Stimulated activated naive CD8-positive, alpha-beta T cell treated with anti-CD3 and anti-CD28 coated beads, Interleukin-15, amount 100 ng/mL, for 72 hours (primary cell): ENCODE measurements at regions not wholly inside any gene's neighbourhood (a gene's known extent, or its start where the extent isn't known, plus 50 kb on each side); places are given as distances from the start of the nearest gene placed in this dataset.

Experiments
- ATAC-seq: fragments of 150-1000 bp; cut with Tn5 transposase; 2 replicates; pipeline ENCODE4 v1.10.0; 2021; ENCODE audit warnings: mild to moderate bottlenecking, moderate library complexity
- DNase-seq, 2 donors: peaks; one replicate each; pipeline ENCODE4 v3.0.0; 2021 to 2022
- H3K27ac Mint-ChIP-seq, 2 donors: one replicate each; pipeline ENCODE4 v1.8.0; 2022; ENCODE audit warnings: mild to moderate bottlenecking in 2 of 2, mixed read lengths in 2 of 2, moderate library complexity in 2 of 2
- H3K27me3 Mint-ChIP-seq: one replicate; pipeline ENCODE4 v1.8.0; 2022; ENCODE audit warnings: mixed read lengths
- H3K4me1 Mint-ChIP-seq: one replicate; pipeline ENCODE4 v1.8.0; 2022; ENCODE audit warnings: mild to moderate bottlenecking, mixed read lengths
- H3K4me3 Mint-ChIP-seq, 2 donors: one replicate each; pipeline ENCODE4 v1.8.0; 2022; ENCODE audit warnings: mild to moderate bottlenecking in 2 of 2, mixed read lengths in 2 of 2, moderate library complexity in 1 of 2
- H3K9me3 Mint-ChIP-seq, 2 donors: one replicate each; pipeline ENCODE4 v1.8.0; 2022; ENCODE audit warnings: mixed read lengths in 2 of 2

DNA sequence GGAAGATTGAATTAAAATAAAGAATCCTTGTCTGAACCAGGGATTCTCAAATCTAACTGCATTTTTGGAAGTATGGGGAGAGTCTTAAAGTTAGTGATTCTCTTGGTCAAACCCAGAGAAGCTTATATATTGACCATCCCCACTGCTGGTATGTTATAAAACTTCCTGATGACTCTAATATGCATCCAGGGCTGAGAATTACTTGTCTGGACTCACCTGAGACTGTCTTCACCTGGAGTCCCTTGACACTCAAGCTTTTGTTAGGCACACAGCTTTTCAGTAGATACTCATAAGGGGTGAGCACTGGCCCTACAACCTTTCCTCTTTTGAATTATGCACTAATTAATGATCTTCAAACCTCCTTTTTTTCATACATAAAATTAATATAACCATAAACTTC, 149.6 kb upstream of the GULP1 start:
- Mint-ChIP-seq H3K9me3 (no peaks in the 10 kb centered on the region), H3K27me3 (no peaks in the 10 kb centered on the region), H3K4me1 (no peaks in the 10 kb centered on the region), H3K27ac (no peak overlapping the region), H3K4me3 (no peak overlapping the region)
- no peak for ATAC-seq
- DNase-seq, result no peak

GRCh38 chr2:188142636-188143295, 148.9 kb upstream of the GULP1 start:
- Mint-ChIP-seq H3K27ac (no peak overlapping the region), H3K4me3 (no peak overlapping the region), H3K4me1 (no peaks in the 10 kb centered on the region), H3K27me3 (no peaks in the 10 kb centered on the region), H3K9me3 (no peaks in the 10 kb centered on the region)
- ATAC-seq (no peak), DNase-seq (no peak)

DNA sequence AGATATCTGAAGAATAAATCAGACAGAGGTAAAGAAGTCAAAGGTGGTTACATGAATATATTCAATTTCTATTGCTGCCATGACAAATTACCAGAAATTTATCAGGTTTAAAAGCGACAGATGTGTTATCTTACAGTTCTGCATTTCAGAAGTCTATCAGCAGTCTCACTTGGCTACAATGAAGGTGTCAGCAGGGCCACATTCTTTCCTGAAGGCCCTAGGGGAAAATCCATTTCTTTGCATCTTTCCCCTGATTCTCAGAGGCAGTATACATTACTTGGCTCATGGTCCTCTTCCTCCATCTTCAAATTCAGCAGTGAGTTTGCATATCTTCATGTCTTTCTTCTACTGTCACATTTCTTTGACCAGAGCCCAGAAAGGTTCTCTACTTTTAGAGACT, 145.8 kb upstream of the GULP1 start:
- Mint-ChIP-seq H3K4me3 (no peak overlapping the region), H3K27me3 (no peaks in the 10 kb centered on the region), H3K27ac (no peak overlapping the region), H3K4me1 (no peaks in the 10 kb centered on the region), H3K9me3 (no peaks in the 10 kb centered on the region)
- no peak for DNase-seq
- ATAC-seq, result no peak

DNA sequence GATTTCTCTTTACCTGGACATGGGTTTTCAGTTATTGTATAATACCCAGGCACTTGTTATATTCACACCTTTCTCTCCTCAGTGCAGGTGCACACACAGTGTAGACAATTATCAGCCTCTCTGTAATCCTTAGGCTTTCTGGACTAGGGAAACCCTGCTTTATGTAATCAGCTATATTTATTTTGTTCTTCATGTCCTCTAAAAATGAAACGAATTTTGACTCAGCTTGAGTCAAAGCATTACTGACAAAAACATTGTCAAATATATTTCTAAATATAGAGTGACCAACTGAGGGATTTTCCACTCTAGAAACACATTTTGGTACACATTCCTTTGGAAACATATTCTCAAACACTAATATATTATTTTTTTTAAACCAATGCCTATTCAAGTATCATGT, 144.8 kb upstream of the GULP1 start:
- ATAC-seq (no peak), DNase-seq (no peak)
- no peaks in the 10 kb centered on the region for H3K4me1 Mint-ChIP-seq
- no peaks in the 10 kb centered on the region for H3K27me3 Mint-ChIP-seq
- no peaks in the 10 kb centered on the region for H3K9me3 Mint-ChIP-seq
- no peak overlapping the region for H3K27ac Mint-ChIP-seq
- no peak overlapping the region for H3K4me3 Mint-ChIP-seq

GRCh38 chr2:188151670-188152069, 140.0 kb upstream of the GULP1 start:
- DNase-seq, result no peak
- Mint-ChIP-seq H3K27me3 (no peaks in the 10 kb centered on the region), H3K9me3 (no peaks in the 10 kb centered on the region), H3K4me3 (no peak overlapping the region), H3K4me1 (no peaks in the 10 kb centered on the region), H3K27ac (no peak overlapping the region)
- no peak for ATAC-seq

DNA sequence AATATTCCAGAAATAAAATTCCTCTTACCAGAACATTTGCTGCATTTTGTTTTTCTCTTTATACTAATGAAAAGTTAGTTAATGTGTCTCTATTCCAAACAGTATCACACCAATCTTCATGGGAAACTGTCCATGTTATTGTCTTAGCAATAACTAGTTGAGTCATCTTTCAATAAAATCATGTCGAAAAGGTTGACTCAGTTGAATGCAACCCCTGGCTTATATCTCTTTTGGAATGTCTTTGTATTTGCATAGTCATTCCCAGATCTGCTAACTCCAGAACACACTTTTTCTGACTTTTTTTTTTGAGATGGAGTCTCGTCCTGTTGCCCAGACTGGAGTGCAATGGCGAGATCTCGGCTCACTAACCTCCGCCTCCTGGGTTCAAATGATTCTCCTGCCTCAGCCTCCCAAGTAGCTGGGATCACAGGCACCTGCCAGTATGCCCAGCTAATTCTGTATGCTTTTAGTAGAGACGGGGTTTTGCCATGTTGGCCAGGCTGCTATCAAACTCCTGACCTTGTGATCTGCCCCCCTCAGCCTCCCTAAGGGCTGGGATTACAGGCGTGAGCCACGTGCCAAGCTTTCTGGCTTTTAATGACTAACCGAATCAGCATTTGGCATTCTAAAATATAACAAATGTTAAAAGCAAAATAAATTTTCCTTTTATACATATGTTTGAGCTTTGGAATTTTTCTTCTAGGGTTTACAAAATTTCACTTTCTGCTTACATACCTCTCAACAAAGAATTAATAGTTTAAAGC, 133.2 kb upstream of the GULP1 start:
- DNase-seq (no peak), ATAC-seq (no peak)
- H3K9me3 Mint-ChIP-seq, result no peaks in the 10 kb centered on the region
- no peaks in the 10 kb centered on the region for H3K4me1 Mint-ChIP-seq
- H3K4me3 Mint-ChIP-seq, result no peak overlapping the region
- no peaks in the 10 kb centered on the region for H3K27me3 Mint-ChIP-seq
- no peak overlapping the region for H3K27ac Mint-ChIP-seq

- no peaks in the 10 kb centered on the region for H3K9me3 Mint-ChIP-seq
- ATAC-seq (no peak), DNase-seq (no peak)
- no peaks in the 10 kb centered on the region for H3K27me3 Mint-ChIP-seq
- H3K4me1 Mint-ChIP-seq, result no peaks in the 10 kb centered on the region
- no peak overlapping the region for H3K4me3 Mint-ChIP-seq
- H3K27ac Mint-ChIP-seq, result no peak overlapping the region
These were observed 132.2 kb upstream of the GULP1 start for GRCh38 chr2:188159484-188159883.

- DNase-seq, result no peak
- Mint-ChIP-seq H3K4me1 (no peaks in the 10 kb centered on the region), H3K4me3 (no peak overlapping the region), H3K27me3 (no peaks in the 10 kb centered on the region), H3K9me3 (peaks cover 6 to 8% of the 10 kb centered on the region in 2 donors), H3K27ac (no peak overlapping the region)
- no peak for ATAC-seq
These were observed 121.3 kb upstream of the GULP1 start for GRCh38 chr2:188170356-188170755.

DNA sequence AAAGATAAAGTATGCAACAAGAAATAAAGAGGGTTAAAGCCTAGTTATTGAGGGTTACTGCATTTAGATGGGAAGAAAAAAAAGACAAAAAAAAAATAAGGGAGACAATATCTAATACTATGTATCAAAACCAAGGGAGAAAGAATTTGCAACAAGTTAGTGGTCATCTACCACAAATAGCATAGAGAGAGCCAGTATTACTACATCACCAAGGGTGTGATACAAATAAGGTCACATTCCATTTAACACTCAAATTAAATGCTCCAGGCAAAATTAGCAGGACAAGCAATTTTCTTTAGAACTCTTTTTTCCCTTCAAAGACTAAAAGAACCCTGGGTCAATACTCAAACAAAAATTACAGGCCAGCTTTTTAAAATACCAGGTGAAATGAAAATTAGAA, 115.1 kb upstream of the GULP1 start:
- ATAC-seq (no peak), DNase-seq (no peak)
- Mint-ChIP-seq H3K27me3 (no peaks in the 10 kb centered on the region), H3K9me3 (peaks cover 0 to 16% of the 10 kb centered on the region in 2 donors), H3K4me1 (no peaks in the 10 kb centered on the region), H3K4me3 (no peak overlapping the region), H3K27ac (no peak overlapping the region)

DNA sequence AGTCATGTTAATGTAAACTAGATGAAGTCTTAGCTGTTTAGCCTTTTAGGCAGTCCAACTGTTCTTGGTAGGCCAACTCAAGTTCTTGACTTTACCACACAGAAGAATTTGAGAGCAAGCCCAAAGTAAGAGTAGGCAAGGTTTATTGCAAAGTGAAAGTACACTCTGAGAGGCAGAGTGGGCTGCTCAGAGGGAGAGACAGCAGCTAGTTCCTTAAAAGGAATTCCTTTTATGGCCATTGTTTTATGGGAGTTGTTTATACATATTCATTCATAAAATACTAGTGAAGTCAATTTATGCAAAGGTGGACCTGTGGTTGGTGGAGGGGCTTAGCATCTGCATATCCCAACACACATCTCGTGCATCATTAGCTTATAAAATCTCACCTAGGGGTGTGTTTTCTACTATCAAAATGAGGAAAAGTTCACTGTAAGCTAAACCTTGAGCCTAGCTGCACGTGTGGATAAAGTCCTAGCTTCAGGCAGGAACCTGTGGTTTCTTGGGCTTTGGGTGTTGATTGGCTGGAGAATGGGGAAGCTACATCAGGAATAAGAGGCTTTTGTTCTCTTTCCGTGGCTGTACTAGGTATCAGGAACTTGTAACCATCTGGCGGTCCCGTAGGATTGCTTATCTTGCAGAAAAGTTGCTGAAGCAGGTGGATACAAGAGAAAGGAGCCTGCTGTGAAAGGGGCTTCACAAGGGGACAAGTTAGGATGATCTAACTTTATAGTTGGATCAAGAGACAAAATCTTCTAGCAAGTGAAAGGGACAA, 110.4 kb upstream of the GULP1 start:
- H3K9me3 Mint-ChIP-seq, result peaks cover 0 to 8% of the 10 kb centered on the region in 2 donors
- no peak overlapping the region for H3K4me3 Mint-ChIP-seq
- H3K27ac Mint-ChIP-seq, result no peak overlapping the region

GRCh38 chr2:188181884-188182283, 109.8 kb upstream of the GULP1 start:
- Mint-ChIP-seq H3K4me3 (no peak overlapping the region), H3K27me3 (no peaks in the 10 kb centered on the region), H3K4me1 (no peaks in the 10 kb centered on the region), H3K9me3 (peaks cover 0 to 8% of the 10 kb centered on the region in 2 donors), H3K27ac (no peak overlapping the region)
- no peak for ATAC-seq
- DNase-seq, result no peak

More for the DNA sequence above, 110.4 kb upstream of the GULP1 start:
- Mint-ChIP-seq H3K4me1 (no peaks in the 10 kb centered on the region), H3K27me3 (no peaks in the 10 kb centered on the region)
- ATAC-seq, result no peak
- no peak for DNase-seq

GRCh38 chr2:188187726-188188125, 103.9 kb upstream of the GULP1 start:
- H3K27ac Mint-ChIP-seq, result no peak overlapping the region
- H3K4me1 Mint-ChIP-seq, result no peaks in the 10 kb centered on the region
- no peak for ATAC-seq
- no peak for DNase-seq
- no peak overlapping the region for H3K4me3 Mint-ChIP-seq
- H3K27me3 Mint-ChIP-seq, result no peaks in the 10 kb centered on the region
- H3K9me3 Mint-ChIP-seq, result no peaks in the 10 kb centered on the region

- no peak overlapping the region for H3K27ac Mint-ChIP-seq
- no peaks in the 10 kb centered on the region for H3K27me3 Mint-ChIP-seq
- DNase-seq (no peak), ATAC-seq (no peak)
- no peaks in the 10 kb centered on the region for H3K9me3 Mint-ChIP-seq
- H3K4me3 Mint-ChIP-seq, result no peak overlapping the region
- H3K4me1 Mint-ChIP-seq, result no peaks in the 10 kb centered on the region
These were observed 102.3 kb upstream of the GULP1 start for GRCh38 chr2:188189356-188189755.

DNA sequence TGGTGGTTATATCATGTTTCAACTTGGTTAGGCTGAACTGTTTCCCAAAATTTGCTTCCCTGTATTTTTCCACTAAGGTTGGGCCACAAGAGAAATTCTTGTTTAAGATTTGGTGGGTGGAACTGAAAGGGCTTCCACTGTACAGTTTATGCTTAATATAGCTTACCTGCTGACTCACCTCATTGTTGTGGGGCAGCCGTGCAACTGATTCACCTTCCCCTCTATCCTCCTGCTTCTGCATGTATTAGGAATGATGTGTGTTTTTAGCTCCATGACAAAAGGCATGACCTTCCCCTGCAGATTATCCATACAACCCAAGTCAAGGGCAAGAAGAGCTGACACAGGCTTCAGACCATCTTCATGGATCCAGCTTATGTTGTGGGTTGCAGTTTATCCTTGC, 98.4 kb upstream of the GULP1 start:
- H3K27ac Mint-ChIP-seq, result no peak overlapping the region
- DNase-seq (no peak), ATAC-seq (no peak)
- no peaks in the 10 kb centered on the region for H3K27me3 Mint-ChIP-seq
- no peak overlapping the region for H3K4me3 Mint-ChIP-seq
- H3K9me3 Mint-ChIP-seq, result peaks cover 0 to 4% of the 10 kb centered on the region in 2 donors
- no peaks in the 10 kb centered on the region for H3K4me1 Mint-ChIP-seq

DNA sequence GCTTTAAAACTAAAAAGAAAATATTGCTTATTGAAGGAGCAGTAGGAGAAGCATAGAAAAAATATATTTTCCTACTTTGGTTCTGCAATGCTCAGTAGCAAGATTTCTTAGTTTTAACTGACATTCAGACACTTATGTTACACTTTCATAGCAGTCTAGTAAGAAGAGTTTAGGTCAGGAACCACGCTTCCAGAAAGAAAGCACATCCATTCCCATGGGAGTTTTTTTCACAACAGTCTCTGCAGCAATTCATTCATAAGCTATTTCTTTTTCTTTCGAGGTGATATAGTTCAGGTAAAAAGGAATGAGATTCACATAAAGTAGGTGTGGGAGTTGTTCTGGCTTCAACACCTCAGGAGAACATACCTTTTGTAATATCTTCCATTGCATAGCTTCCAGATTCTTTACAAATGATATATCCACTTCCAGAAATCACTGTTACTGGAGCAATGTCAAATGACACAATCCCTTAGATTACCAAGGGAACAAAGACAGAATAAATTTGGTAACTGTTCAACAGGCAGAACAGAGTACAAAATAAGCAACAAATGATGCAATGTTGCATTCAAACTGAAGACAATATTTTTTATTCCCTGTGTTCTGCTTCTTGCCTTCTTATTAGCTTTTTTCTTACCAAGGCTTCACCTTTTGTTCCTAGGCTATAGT, 95.2 kb upstream of the GULP1 start:
- no peak overlapping the region for H3K27ac Mint-ChIP-seq
- no peaks in the 10 kb centered on the region for H3K4me1 Mint-ChIP-seq
- no peak overlapping the region for H3K4me3 Mint-ChIP-seq
- DNase-seq (no peak), ATAC-seq (no peak)
- peaks cover 0 to 4% of the 10 kb centered on the region in 2 donors for H3K9me3 Mint-ChIP-seq
- H3K27me3 Mint-ChIP-seq, result no peaks in the 10 kb centered on the region

DNA sequence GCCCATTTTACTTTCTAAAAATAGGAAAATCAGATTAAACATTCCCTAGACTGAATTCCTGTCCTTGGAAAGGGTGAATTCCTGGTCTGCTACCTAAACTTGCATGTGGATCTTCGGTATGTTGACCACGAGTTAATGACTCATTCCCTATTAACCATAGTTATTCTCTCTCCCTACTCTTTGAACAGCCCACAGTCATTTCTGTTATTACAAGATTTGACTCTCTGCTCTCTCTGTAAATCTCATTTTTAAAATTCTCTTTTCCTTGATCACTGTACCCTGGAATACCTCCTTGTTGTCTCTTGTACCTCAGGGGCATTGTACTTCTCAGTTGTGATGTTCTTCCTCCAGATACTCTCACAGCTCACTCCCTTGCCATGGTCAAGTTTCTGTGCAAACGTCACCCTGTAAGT, 92.0 kb upstream of the GULP1 start:
- no peak for DNase-seq
- no peak overlapping the region for H3K4me3 Mint-ChIP-seq
- no peak for ATAC-seq
- H3K27me3 Mint-ChIP-seq, result no peaks in the 10 kb centered on the region
- peaks cover 0 to 4% of the 10 kb centered on the region in 2 donors for H3K9me3 Mint-ChIP-seq
- H3K4me1 Mint-ChIP-seq, result no peaks in the 10 kb centered on the region
- H3K27ac Mint-ChIP-seq, result no peak overlapping the region
